SKM-1 (cell line): ENCODE measurements at regions not wholly inside any gene's neighbourhood (a gene's known extent, or its start where the extent isn't known, plus 50 kb on each side); places are given as distances from the start of the nearest gene placed in this dataset.
"Not testable (repeated sequence)": the region's sequence is repeated elsewhere in the genome, so short reads cannot be mapped to it uniquely, and the experiment has no call there.

ENCODE experiments used
- DNase-seq: peaks from one replicate; lab custom pipeline; 2025; ENCODE audit not compliant: unreplicated experiment; lab: John Stamatoyannopoulos, UW

DNA sequence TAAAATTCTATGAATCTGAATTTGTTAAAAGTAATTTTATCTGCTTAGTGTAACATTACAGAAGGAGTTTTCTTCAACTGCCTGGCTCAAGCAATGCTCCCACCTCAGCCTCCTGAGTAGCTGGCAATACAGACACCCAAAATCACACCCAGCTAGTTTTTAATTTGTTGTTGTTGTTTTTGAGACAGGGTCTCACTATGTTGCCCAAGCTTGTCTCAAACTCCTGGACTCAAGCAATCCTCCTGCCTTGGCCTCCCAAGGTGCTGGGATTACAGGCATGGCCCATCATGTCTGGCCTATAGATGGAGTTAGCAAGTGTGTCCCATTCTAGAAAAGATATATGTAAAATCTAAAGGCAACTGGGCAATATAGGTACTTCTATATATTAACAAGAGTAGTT is 1580.4 kb upstream of the PRR20A start:
- DNase-seq: no peak

DNA sequence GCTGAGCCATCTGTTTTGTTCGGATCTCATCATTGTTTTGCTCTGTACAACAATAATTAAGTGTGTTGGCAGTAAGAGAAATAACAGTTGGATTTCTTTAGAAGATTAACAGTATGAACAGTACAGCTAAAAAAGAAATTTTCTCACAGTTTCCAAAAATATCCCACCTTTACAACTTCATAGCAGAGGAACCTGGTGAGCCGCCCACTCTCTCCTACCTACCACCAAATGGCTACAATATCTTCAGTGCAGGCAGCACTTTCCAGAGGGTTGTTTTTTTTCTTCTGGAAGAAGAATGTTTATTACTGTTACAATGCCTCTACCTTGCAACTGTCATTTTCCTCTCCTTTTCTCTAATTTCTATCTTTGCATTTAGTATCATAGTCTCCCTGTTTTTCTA is 1577.5 kb upstream of the PRR20A start:
- DNase-seq: no peak

DNA sequence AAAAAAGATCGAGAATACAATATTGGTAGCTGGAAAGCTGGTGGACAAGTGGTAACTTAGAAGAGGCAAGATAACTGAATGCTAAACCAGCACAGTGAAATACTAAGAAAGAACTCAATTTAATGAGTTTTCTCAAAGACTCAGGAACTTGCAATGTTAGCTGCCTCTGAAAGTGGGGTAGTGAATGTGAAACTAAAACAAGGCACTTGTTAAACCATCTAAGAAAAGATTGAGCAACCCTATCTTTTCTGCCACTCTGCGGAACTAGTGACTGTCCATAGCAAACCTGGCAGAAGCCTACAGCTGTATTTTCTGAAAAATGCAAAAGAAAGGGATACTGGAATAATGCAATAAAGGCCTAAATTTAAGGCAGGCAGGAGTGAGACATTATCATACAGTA is 1574.4 kb upstream of the PRR20A start:
- no peak for DNase-seq

DNA sequence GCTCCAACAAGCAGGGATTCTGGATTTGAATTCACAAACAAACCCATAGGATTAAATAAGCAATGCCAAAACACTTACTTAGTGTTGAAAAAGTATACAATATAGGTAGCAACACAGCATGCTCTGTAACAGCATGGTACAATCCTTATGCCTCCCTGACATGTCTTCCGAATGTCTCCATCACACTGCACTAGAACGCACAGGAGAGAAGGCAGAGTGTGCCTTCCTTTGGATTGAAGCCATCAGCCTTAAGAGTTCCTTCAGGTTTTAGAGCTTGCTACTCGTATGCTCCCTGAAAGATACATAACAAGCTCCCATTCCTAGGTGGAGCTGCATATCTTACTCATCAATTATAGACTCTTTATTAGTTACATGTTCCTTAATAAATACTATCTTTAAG is 1573.9 kb upstream of the PRR20A start:
- DNase-seq: no peak

DNA sequence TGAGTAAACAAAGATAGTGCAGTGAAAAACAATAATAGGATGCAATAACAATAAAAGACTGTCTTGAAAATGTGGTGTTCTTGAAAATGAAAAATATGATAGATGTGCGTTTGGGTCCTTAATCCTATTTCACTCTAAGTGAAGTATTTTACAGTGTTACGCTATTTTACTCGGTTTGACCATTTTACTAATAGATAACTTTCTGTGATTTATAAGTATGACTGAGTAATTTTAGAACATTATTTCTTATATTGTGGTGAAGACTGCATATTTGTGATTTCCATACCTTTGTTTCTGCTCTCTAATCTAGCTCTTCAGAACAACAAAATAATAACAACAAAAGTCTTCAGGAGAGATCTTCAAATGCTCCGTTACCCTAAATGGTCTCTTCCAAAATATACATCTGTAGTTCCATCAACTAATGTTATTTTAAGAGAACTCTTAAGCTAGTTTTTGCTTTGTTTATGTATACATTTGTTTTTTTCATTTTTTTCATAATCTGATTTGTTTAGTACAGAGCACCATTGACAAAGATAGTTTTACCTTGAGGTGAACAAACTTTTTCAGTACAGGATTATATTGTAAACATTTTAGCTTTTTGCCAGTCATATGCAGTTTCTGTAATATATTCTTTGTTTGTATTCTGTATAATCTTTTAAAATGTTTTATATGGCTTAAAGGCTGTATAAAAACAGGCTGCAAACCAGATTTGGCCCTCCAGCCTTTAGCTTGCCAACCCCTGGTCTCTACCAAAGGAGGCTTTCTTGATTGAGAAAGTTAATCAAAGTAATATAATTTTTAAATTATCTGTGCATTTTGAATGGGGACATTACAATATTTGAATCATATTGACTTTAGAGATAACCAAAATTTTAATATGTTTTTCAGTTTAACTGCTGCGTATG is 1572.7 kb upstream of the PRR20A start:
- no peak for DNase-seq

GRCh38 chr13:55569082-55569481 is 1571.6 kb upstream of the PRR20A start:
- no peak for DNase-seq

GRCh38 chr13:55569514-55569913 is 1571.2 kb upstream of the PRR20A start:
- DNase-seq: no peak

DNA sequence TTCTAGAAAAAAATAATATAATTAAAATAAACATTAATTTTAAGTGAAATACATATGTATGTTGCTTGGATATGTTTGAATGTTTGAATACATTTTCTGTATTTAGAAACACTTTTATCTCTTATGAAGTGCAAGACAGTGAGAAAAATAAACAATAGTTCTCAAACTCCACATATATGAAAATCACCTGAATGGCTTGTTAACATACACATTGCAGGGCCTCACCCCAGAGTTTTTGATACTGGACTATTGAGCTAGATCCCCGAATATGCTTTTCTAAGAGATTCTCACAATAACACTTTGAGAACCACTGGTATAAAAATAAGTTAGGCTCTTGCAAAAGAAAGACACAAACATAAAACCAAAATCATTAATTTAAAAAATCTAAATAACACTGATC is 1570.3 kb upstream of the PRR20A start:
- no peak for DNase-seq

- no peak for DNase-seq
These were observed 1569.4 kb upstream of the PRR20A start for GRCh38 chr13:55571237-55571867.

DNA sequence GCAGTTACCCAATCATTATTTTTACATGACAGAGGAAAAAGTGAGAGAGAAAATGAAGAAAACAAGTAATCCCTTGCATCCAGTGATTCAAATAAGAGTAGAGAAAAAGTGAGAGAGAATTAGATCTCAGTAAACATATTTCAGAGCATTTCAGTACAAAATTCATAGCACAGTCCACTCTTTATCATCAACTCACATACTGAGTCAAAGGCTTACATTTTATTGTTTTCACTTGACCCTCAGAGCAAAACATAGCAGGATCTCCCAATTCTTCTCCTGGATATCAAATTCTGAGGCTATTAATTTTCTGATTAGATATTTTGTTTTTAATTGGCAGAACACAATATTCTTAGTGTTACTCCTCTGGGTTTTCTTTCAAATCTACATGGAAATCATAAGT is 1568.3 kb upstream of the PRR20A start:
- DNase-seq: no peak

DNA sequence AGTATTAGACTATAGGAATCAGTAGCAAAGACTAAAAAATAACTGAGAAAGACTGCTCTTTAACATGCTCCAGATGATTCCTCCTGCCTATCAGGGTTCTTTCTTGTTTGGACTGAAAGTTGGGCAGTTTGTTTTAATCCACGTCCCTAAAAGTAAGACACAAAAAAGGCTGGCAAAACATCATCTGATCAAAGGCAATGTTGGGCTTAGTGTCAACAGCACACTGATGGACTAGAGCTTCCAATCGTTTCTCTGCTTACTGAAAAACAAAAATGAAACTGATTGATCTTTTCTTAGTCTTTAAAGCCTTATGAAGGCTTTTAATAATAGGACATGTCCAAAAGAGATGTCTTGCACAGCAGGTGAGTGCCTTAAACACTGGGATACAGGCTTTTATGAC is 1567.9 kb upstream of the PRR20A start:
- no peak for DNase-seq

- no peak for DNase-seq
These were observed 1567.2 kb upstream of the PRR20A start for GRCh38 chr13:55573565-55573964.

GRCh38 chr13:55576389-55576788 is 1564.3 kb upstream of the PRR20A start:
- no peak for DNase-seq

GRCh38 chr13:55577082-55577846 is 1563.5 kb upstream of the PRR20A start:
- DNase-seq: no peak

DNA sequence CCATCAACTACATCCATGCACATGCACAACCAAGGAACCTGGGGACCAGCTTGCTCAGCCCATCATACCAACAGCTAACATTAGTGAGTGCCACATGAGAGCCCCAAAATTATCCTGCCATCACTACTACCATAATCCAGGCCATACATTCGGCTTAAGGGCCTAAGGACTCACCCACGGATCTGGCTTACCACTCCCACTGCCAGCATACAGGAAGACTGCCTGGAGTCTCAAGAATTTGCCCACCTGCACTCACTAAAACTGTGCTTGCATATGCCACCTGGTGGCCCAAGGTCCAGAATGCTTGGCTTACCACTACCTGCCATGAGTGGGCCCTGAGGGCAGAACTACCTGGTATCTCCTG is 1562.9 kb upstream of the PRR20A start:
- DNase-seq: no peak

GRCh38 chr13:55582294-55582693 is 1558.4 kb upstream of the PRR20A start:
- DNase-seq: not testable (repeated sequence)

DNA sequence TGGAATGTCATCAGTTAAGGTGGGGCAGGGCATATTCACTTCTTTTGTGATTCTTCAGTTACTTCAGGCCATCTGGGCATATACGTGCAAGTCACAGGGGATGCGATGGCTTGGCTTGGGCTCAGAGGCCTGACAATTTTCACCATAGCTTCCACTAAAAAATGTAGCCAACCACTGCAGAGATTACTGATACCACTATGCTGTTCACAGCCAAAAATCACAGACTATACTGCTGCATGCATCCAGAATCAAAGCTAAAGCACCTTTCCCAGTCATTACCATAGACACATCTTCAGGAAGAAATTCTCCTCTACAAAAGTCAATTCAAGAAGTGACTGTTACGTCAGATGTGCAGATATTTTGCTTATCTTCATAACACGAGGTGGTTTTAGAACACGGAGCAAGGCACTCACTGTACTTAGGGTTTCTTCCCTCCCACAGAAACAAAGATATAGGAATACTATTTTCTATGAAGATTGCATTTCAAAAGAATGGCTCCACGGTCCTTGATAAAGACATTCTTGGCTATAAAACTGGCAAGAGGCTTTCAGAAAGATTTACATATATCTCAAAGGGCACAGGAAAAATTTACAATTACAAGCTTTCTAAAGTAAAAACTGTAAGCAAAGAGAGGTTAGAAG is 1556.6 kb upstream of the PRR20A start:
- DNase-seq: no peak

- DNase-seq: no peak
These were observed 1537.9 kb upstream of the PRR20A start for GRCh38 chr13:55602784-55603183.

DNA sequence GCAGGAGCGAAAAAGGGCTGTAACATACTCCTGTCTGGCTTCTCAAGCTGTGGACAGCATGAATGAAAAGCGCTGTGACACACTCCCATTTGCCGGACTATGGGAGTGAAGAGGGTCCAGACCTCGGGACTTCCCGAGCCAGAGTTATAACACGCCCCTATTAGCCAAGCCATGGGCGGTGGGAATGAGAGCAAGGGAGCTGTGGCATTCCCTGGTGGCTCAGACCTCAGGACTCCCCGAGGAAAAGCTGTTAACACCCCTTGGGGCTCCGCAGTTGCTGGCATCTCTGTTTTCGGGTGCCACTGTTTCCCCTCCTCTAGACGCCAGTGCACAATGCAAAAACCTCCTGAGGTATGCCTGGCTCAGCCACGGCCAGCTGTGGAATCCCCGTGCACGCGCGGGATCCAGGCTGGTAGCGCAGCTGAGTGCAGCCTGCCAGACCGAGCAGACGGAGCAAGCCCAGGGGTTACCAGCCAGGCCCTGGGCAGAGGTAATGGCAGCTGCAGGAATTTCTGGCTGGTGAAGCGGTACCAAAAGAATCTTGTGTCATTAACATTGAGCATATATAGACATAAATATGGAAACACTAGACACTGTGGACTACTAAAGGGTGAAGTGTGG is 1534.6 kb upstream of the PRR20A start:
- DNase-seq: no peak

- DNase-seq: no peak
These were observed 1527.1 kb upstream of the PRR20A start for GRCh38 chr13:55613429-55614187.
